Endothelial cell (in vitro differentiated cells): ENCODE measurements at regions not wholly inside any gene's neighbourhood (a gene's known extent, or its start where the extent isn't known, plus 50 kb on each side); places are given as distances from the start of the nearest gene placed in this dataset.

Source experiments
- DNase-seq: peaks from one replicate; pipeline ENCODE4 v3.0.0; 2021; ENCODE audit warnings: low spot score
- H3K27ac Mint-ChIP-seq: one replicate; pipeline ENCODE4 v1.8.0; 2021; ENCODE audit warnings: mixed read lengths, inconsistent platforms; ENCODE audit not compliant: unreplicated experiment
- H3K27me3 Mint-ChIP-seq: one replicate; pipeline ENCODE4 v1.8.0; 2021; ENCODE audit warnings: mild to moderate bottlenecking, moderate library complexity, mixed read lengths, inconsistent platforms; ENCODE audit not compliant: unreplicated experiment
- H3K36me3 Mint-ChIP-seq: one replicate; pipeline ENCODE4 v1.8.0; 2021; ENCODE audit warnings: mild to moderate bottlenecking, low read depth, mixed read lengths, inconsistent platforms; ENCODE audit not compliant: unreplicated experiment
- H3K4me1 Mint-ChIP-seq: one replicate; pipeline ENCODE4 v1.8.0; 2021; ENCODE audit warnings: mild to moderate bottlenecking, mixed read lengths, inconsistent platforms; ENCODE audit not compliant: unreplicated experiment
- H3K4me3 Mint-ChIP-seq: one replicate; pipeline ENCODE4 v1.8.0; 2021; ENCODE audit warnings: mild to moderate bottlenecking, mixed read lengths, inconsistent platforms; ENCODE audit not compliant: unreplicated experiment
- H3K9me3 Mint-ChIP-seq: one replicate; pipeline ENCODE4 v1.8.0; 2021; ENCODE audit warnings: mixed read lengths, inconsistent platforms; ENCODE audit not compliant: unreplicated experiment
- CTCF ChIP-seq: fragments of 200-600 bp; sonication (generic); IDR thresholded peaks from one replicate; pipeline ENCODE4 v1.5.0; 2021; ENCODE audit warnings: antibody characterized with exemption; ENCODE audit not compliant: unreplicated experiment

- Mint-ChIP-seq H3K27ac (no peak overlapping the region), H3K27me3 (peaks cover 1% of the 10 kb centered on the region), H3K9me3 (no peaks in the 10 kb centered on the region), H3K36me3 (no peaks in the 10 kb centered on the region), H3K4me3 (no peak overlapping the region), H3K4me1 (peaks cover 5% of the 10 kb centered on the region)
- TF ChIP-seq CTCF: no peak
- no peak for DNase-seq
Measured at GRCh38 chr5:93092349-93093105, 488.5 kb downstream of the NR2F1-AS1 start.

- H3K4me3 Mint-ChIP-seq: no peak overlapping the region
- H3K27ac Mint-ChIP-seq: no peak overlapping the region
- no peaks in the 10 kb centered on the region for H3K9me3 Mint-ChIP-seq
- DNase-seq: no peak
- H3K4me1 Mint-ChIP-seq: peaks cover 5% of the 10 kb centered on the region
- H3K36me3 Mint-ChIP-seq: no peaks in the 10 kb centered on the region
- TF ChIP-seq CTCF: no peak
- peaks cover 1% of the 10 kb centered on the region for H3K27me3 Mint-ChIP-seq
Measured at GRCh38 chr5:93090698-93091097, 490.3 kb downstream of the NR2F1-AS1 start.

- Mint-ChIP-seq H3K36me3 (no peaks in the 10 kb centered on the region), H3K4me1 (peaks cover 5% of the 10 kb centered on the region), H3K27me3 (peaks cover 1% of the 10 kb centered on the region), H3K4me3 (no peak overlapping the region), H3K9me3 (no peaks in the 10 kb centered on the region), H3K27ac (no peak overlapping the region)
- no peak for TF ChIP-seq CTCF
- no peak for DNase-seq
Measured at GRCh38 chr5:93088592-93089389, 492.2 kb downstream of the NR2F1-AS1 start.

GRCh38 chr5:93087326-93087725, 493.7 kb downstream of the NR2F1-AS1 start:
- Mint-ChIP-seq H3K36me3 (no peaks in the 10 kb centered on the region), H3K27me3 (peaks cover 1% of the 10 kb centered on the region), H3K9me3 (no peaks in the 10 kb centered on the region), H3K4me3 (no peak overlapping the region), H3K4me1 (peaks cover 5% of the 10 kb centered on the region), H3K27ac (no peak overlapping the region)
- TF ChIP-seq CTCF: no peak
- DNase-seq: no peak

GRCh38 chr5:93082981-93083380, 498.0 kb downstream of the NR2F1-AS1 start:
- Mint-ChIP-seq H3K27me3 (peaks cover 3% of the 10 kb centered on the region), H3K4me3 (no peak overlapping the region), H3K36me3 (no peaks in the 10 kb centered on the region)

More at GRCh38 chr5:93082981-93083380, 498.0 kb downstream of the NR2F1-AS1 start:
- no peak for DNase-seq
- no peak for TF ChIP-seq CTCF
- Mint-ChIP-seq H3K27ac (no peak overlapping the region), H3K9me3 (no peaks in the 10 kb centered on the region), H3K4me1 (no peaks in the 10 kb centered on the region)
